GM12872 (cell line): ENCODE measurements at regions not wholly inside any gene's neighbourhood (a gene's known extent, or its start where the extent isn't known, plus 50 kb on each side); places are given as distances from the start of the nearest gene placed in this dataset.

Source experiments
- CTCF ChIP-seq: IDR thresholded peaks from 3 replicates; pipeline ENCODE4 v1.5.1; 2011; ENCODE audit warnings: low read depth, mild to moderate bottlenecking, low read length, moderate library complexity; ENCODE audit not compliant: insufficient read depth

- TF ChIP-seq CTCF, result no peak
These were observed 296.3 kb downstream of the PCDH7 start for GRCh38 chr4:31016322-31017061.

- TF ChIP-seq CTCF, result no peak
These were observed 300.2 kb downstream of the PCDH7 start for GRCh38 chr4:31020363-31020762.

DNA sequence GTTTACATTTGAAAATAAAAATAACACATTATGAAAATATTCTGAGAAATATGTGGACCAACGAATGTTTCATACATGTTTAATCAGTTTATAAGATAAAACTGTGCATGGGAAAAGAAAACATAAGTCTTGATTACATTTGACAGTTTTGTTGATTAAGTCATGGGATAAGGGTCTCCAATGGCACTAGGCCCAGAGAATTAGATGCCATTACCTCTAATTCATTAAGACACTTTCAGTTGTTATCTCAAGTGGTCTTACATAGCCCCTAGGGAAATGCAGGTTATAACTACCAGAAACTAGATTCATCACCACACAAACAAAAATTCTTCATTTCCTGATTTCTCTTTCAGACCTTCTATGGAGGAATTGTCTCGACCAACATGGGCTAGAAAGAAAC lies 300.8 kb downstream of the PCDH7 start:
- no peak for TF ChIP-seq CTCF

GRCh38 chr4:31022702-31023101 lies 302.5 kb downstream of the PCDH7 start:
- TF ChIP-seq CTCF, result no peak

DNA sequence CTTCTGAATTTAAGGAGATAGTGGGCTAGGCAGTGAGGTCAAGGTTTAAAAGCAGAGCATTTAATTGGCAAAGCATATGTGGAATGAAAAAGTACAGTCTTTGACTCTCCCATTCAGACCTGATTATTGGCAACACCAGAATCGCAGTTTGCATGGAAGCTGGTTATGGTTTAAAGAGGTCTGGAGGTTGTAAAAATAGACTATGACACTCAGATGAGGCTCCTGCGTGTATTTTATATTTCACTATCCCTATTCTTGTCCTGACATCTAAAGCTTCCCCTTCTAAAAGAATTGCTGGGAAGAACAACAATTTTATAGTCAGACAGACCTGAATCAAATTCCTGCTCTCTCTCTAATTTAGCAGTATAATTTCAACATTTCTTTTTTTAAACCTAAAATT lies 302.9 kb downstream of the PCDH7 start:
- TF ChIP-seq CTCF, result no peak

DNA sequence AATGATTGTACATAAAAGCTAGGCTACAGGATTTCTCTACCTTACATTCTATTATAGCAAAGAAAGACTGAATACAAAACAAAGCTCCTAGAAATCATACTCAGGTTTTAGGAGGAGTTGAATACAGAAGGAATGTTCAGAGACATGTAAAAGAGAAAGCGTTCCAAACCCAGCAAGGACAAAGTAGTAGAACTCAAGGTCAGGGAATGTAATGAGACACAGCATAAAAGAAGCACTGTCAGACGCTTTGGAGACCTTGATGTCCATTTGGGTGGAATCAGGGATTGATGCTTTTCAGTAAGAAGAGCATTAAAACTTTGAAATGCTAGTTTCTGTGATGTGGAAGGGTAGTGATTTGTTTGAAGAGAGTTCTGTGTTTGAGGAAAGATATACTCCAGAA lies 303.6 kb downstream of the PCDH7 start:
- TF ChIP-seq CTCF, result no peak

- TF ChIP-seq CTCF, result no peak
These were observed 306.1 kb downstream of the PCDH7 start for GRCh38 chr4:31026256-31026655.
